ENCODE measurements at regions not wholly inside any gene's neighbourhood (a gene's known extent, or its start where the extent isn't known, plus 50 kb on each side); places are given as distances from the start of the nearest gene placed in this dataset.

GRCh38 chr7:86926732-86927131 is 132.7 kb downstream of the ELAPOR2 start:
- Histone ChIP-seq H4K91ac (ENCODE audit: insufficient read length, low read depth, low read length) (no peak overlapping the region), H3K56ac (ENCODE audit: insufficient read length, low read depth, low read length) (no peak overlapping the region), H2BK12ac (ENCODE audit: insufficient read length, low read depth, low read length) (no peak overlapping the region), H2BK120ac (ENCODE audit: low read depth, low read length, poor library complexity, severe bottlenecking) (no peak overlapping the region), H3K4me2 (ENCODE audit: insufficient read depth, insufficient read length, low read length) (no peak overlapping the region), H3K18ac (ENCODE audit: insufficient read length, low read depth, low read length) (no peak overlapping the region), H3K27me3 (ENCODE audit: insufficient read depth, low read length) (no peaks in the 10 kb centered on the region), H3K23ac (ENCODE audit: insufficient read length, low read depth, low read length) (no peak overlapping the region), H4K5ac (ENCODE audit: insufficient read length, low read depth, low read length) (no peak overlapping the region), H4K8ac (replicated peaks; ENCODE audit: insufficient read length, low read depth, low read length) (no peak overlapping the region), H4K20me1 (ENCODE audit: control insufficient read depth, insufficient read depth, insufficient read length) (no peaks in the 10 kb centered on the region), H3K4me1 (ENCODE audit: insufficient read depth, low read length) (no peaks in the 10 kb centered on the region), H3K79me1 (ENCODE audit: insufficient read depth, low read depth, low read length, poor library complexity, severe bottlenecking) (no peaks in the 10 kb centered on the region), H3K27ac (ENCODE audit: insufficient read length, low read depth, low read length) (no peak overlapping the region), H3K4ac (ENCODE audit: low read depth, low read length) (no peak overlapping the region), H2AFZ (ENCODE audit: low read length) (no peak overlapping the region), H3K9ac (ENCODE audit: extremely low read depth, insufficient read length, low read length) (no peak overlapping the region), H3K9me3 (ENCODE audit: control insufficient read depth, low read depth, low read length) (no peaks in the 10 kb centered on the region), H2BK15ac (ENCODE audit: low read depth, low read length) (no peak overlapping the region), H2AK5ac (ENCODE audit: insufficient read length, low read length) (no peak overlapping the region), H3T11ph (ENCODE audit: low read length) (no peak overlapping the region), H2BK5ac (ENCODE audit: insufficient read length, low read length) (no peak overlapping the region), H3K79me2 (ENCODE audit: insufficient read depth, low read length) (no peaks in the 10 kb centered on the region), H2BK20ac (ENCODE audit: low read depth, low read length, poor library complexity, severe bottlenecking) (no peak overlapping the region), H3K14ac (ENCODE audit: insufficient read depth, low read length) (no peak overlapping the region), H3K23me2 (ENCODE audit: insufficient read length, low read depth, low read length, poor library complexity, severe bottlenecking) (no peaks in the 10 kb centered on the region)
- no CpG with 5 or more reads among the region's 2 CpGs for WGBS (ENCODE audit: extremely low coverage, insufficient read length, low lambda C conversion rate)
- H3K4me3 Mint-ChIP-seq: no peak overlapping the region
- no peak overlapping the region for H3K27ac Mint-ChIP-seq
- peaks cover 4 to 23% (median 10%) of the 10 kb centered on the region in 3 experiments; a peak in 5 of 7 replicates for H3K36me3 Mint-ChIP-seq (ENCODE audit: insufficient read depth in 1 of 3, low read depth in 3 of 3)
- TF ChIP-seq CTCF (conservative IDR thresholded peaks at IDR 0.05): peak; percentile 76
- no peaks in the 10 kb centered on the region for H3K9me3 Mint-ChIP-seq
- no peaks in the 10 kb centered on the region for H3K4me1 Mint-ChIP-seq
- H3K27me3 Mint-ChIP-seq (ENCODE audit: low read depth): no peaks in the 10 kb centered on the region
- no peak for DNase-seq

All from H9 (cell line).